GM12878 (cell line): ENCODE measurements at regions not wholly inside any gene's neighbourhood (a gene's known extent, or its start where the extent isn't known, plus 50 kb on each side); places are given as distances from the start of the nearest gene placed in this dataset.
"Not testable (repeated sequence)": the region's sequence is repeated elsewhere in the genome, so short reads cannot be mapped to it uniquely, and the experiment has no call there.

ENCODE experiments used
- BHLHE40 ChIP-seq, 2 experiments: fragments of 450-650 bp in 1 of 2; IDR thresholded peaks; 2 replicates each; pipeline ENCODE4 v1.6.1; 2011 to 2017; ENCODE audit warnings: low read depth in 2 of 2, borderline replicate concordance in 1 of 2, improper control_type of control experiment in 1 of 2, low read length in 1 of 2, mild to moderate bottlenecking in 1 of 2
- EGR1 ChIP-seq, 2 experiments: IDR thresholded peaks; 1 replicate in 1 of 2; 2 replicates in 1 of 2; pipeline ENCODE4 v1.6.1; 2011 to 2012; ENCODE audit warnings: low read depth in 2 of 2, low read length in 2 of 2, borderline replicate concordance in 1 of 2, mild to moderate bottlenecking in 1 of 2, moderate library complexity in 1 of 2
- EP300 ChIP-seq, 2 experiments: fragments of 150-350 bp in 1 of 2; IDR thresholded peaks; 2 replicates each; pipeline ENCODE4 v1.6.1; 2011 to 2012; ENCODE audit warnings: low read depth in 2 of 2, low read length in 2 of 2, borderline replicate concordance in 1 of 2, improper control_type of control experiment in 1 of 2, inconsistent platforms in 1 of 2; ENCODE audit not compliant: control insufficient read depth in 1 of 2
- FOS ChIP-seq: IDR thresholded peaks from 3 replicates; pipeline ENCODE4 v1.6.1; 2011; ENCODE audit warnings: borderline replicate concordance; ENCODE audit not compliant: insufficient read length; ENCODE audit errors: extremely low read depth
- GABPA ChIP-seq: IDR thresholded peaks from 2 replicates; pipeline ENCODE4 v1.6.1; 2014; ENCODE audit warnings: antibody characterized with exemption, low read depth, mild to moderate bottlenecking, inconsistent platforms
- NFYA ChIP-seq: IDR thresholded peaks from 2 replicates; pipeline ENCODE4 v1.6.1; 2011; ENCODE audit warnings: low read depth, mild to moderate bottlenecking, low read length, improper control_type of control experiment, borderline replicate concordance
- POLR2A ChIP-seq: IDR thresholded peaks from 2 replicates; pipeline ENCODE4 v1.6.1; 2011; ENCODE audit warnings: low read depth, mild to moderate bottlenecking, low read length
- POLR2AphosphoS5 ChIP-seq: IDR thresholded peaks from 2 replicates; pipeline ENCODE4 v1.6.1; 2011; ENCODE audit warnings: mild to moderate bottlenecking, low read length, inconsistent platforms
- SREBF2 ChIP-seq: IDR thresholded peaks from 2 replicates; pipeline ENCODE4 v1.6.1; 2012; ENCODE audit warnings: mild to moderate bottlenecking, low read length
- ZNF687 ChIP-seq: fragments of 450-650 bp; IDR thresholded peaks from 2 replicates; pipeline ENCODE4 v1.6.1; 2017; ENCODE audit warnings: mild to moderate bottlenecking, moderate library complexity
- TF ChIP-seq, protein P1 (sequence below): IDR thresholded peaks from 2 replicates; pipeline ENCODE4 v1.6.1; 2012; ENCODE audit warnings: low read depth, low read length, improper control_type of control experiment
- TF ChIP-seq, protein P2 (sequence below): IDR thresholded peaks from 2 replicates; pipeline ENCODE4 v1.6.1; 2011; ENCODE audit warnings: borderline replicate concordance, low read depth, mild to moderate bottlenecking, moderate library complexity, mixed read lengths, low read length; ENCODE audit not compliant: insufficient read depth; ENCODE audit errors: extremely low read length
- TF ChIP-seq, protein P3 (sequence below): IDR thresholded peaks from 2 replicates; pipeline ENCODE4 v1.6.1; 2012; ENCODE audit warnings: mild to moderate bottlenecking, low read depth, low read length
- TF ChIP-seq, protein P4 (sequence below): fragments of 450-650 bp; IDR thresholded peaks from 2 replicates; pipeline ENCODE4 v1.6.1; 2018; ENCODE audit warnings: borderline replicate concordance, mild to moderate bottlenecking; ENCODE audit not compliant: partially characterized antibody

DNA sequence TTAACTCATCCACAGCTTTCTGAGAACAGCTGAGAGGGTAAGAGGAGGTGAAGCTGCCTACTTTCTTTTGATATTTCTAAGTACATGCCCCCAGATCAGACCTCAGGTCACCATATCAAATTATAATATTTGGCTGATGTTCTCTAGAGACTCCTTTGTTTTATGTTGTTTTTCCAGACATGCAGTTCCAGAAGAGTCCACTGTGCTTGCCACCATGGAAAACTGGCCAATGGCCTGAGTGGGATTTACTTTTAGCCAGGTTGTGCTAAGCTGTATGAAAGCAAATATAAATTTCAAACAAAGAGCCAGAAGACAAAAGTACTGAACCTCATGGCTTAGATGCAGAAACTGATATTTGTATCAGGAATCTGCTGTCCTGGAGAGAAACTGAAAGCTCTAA is 123.6 kb upstream of the METTL14 start:
- TF ChIP-seq POLR2AphosphoS5; FOS; SREBF2; BHLHE40 (IDR thresholded peaks at IDR 0.05; ENCODE audit: borderline replicate concordance in 1 of 2, low read depth in 2 of 2, low read length in 1 of 2); ZNF687; EGR1 (IDR thresholded peaks at IDR 0.05; ENCODE audit: borderline replicate concordance in 1 of 2, low read depth in 2 of 2, low read length in 2 of 2); EP300 (IDR thresholded peaks at IDR 0.05; ENCODE audit: borderline replicate concordance in 1 of 2, control insufficient read depth in 1 of 2, low read depth in 2 of 2, low read length in 2 of 2); NFYA; GABPA; POLR2A: not testable (repeated sequence)
- TF ChIP-seq, protein P1, sequence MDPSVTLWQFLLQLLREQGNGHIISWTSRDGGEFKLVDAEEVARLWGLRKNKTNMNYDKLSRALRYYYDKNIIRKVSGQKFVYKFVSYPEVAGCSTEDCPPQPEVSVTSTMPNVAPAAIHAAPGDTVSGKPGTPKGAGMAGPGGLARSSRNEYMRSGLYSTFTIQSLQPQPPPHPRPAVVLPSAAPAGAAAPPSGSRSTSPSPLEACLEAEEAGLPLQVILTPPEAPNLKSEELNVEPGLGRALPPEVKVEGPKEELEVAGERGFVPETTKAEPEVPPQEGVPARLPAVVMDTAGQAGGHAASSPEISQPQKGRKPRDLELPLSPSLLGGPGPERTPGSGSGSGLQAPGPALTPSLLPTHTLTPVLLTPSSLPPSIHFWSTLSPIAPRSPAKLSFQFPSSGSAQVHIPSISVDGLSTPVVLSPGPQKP: not testable (repeated sequence)
- TF ChIP-seq, protein P2, sequence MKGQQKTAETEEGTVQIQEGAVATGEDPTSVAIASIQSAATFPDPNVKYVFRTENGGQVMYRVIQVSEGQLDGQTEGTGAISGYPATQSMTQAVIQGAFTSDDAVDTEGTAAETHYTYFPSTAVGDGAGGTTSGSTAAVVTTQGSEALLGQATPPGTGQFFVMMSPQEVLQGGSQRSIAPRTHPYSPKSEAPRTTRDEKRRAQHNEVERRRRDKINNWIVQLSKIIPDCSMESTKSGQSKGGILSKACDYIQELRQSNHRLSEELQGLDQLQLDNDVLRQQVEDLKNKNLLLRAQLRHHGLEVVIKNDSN: not testable (repeated sequence)
- TF ChIP-seq, protein P3, sequence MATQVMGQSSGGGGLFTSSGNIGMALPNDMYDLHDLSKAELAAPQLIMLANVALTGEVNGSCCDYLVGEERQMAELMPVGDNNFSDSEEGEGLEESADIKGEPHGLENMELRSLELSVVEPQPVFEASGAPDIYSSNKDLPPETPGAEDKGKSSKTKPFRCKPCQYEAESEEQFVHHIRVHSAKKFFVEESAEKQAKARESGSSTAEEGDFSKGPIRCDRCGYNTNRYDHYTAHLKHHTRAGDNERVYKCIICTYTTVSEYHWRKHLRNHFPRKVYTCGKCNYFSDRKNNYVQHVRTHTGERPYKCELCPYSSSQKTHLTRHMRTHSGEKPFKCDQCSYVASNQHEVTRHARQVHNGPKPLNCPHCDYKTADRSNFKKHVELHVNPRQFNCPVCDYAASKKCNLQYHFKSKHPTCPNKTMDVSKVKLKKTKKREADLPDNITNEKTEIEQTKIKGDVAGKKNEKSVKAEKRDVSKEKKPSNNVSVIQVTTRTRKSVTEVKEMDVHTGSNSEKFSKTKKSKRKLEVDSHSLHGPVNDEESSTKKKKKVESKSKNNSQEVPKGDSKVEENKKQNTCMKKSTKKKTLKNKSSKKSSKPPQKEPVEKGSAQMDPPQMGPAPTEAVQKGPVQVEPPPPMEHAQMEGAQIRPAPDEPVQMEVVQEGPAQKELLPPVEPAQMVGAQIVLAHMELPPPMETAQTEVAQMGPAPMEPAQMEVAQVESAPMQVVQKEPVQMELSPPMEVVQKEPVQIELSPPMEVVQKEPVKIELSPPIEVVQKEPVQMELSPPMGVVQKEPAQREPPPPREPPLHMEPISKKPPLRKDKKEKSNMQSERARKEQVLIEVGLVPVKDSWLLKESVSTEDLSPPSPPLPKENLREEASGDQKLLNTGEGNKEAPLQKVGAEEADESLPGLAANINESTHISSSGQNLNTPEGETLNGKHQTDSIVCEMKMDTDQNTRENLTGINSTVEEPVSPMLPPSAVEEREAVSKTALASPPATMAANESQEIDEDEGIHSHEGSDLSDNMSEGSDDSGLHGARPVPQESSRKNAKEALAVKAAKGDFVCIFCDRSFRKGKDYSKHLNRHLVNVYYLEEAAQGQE: not testable (repeated sequence)
- TF ChIP-seq, protein P4, sequence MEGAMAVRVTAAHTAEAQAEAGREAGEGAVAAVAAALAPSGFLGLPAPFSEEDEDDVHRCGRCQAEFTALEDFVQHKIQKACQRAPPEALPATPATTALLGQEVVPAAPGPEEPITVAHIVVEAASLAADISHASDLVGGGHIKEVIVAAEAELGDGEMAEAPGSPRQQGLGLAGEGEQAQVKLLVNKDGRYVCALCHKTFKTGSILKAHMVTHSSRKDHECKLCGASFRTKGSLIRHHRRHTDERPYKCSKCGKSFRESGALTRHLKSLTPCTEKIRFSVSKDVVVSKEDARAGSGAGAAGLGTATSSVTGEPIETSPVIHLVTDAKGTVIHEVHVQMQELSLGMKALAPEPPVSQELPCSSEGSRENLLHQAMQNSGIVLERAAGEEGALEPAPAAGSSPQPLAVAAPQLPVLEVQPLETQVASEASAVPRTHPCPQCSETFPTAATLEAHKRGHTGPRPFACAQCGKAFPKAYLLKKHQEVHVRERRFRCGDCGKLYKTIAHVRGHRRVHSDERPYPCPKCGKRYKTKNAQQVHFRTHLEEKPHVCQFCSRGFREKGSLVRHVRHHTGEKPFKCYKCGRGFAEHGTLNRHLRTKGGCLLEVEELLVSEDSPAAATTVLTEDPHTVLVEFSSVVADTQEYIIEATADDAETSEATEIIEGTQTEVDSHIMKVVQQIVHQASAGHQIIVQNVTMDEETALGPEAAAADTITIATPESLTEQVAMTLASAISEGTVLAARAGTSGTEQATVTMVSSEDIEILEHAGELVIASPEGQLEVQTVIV: not testable (repeated sequence)
